GM18868 (cell line): ENCODE measurements at regions not wholly inside any gene's neighbourhood (a gene's known extent, or its start where the extent isn't known, plus 50 kb on each side); places are given as distances from the start of the nearest gene placed in this dataset.

Source experiments
- ATAC-seq: cut with Tn5 transposase; IDR thresholded peaks from one replicate; pipeline ENCODE4 v1.9.1; 2021; ENCODE audit warnings: mild to moderate bottlenecking, moderate library complexity; ENCODE audit not compliant: unreplicated experiment

DNA sequence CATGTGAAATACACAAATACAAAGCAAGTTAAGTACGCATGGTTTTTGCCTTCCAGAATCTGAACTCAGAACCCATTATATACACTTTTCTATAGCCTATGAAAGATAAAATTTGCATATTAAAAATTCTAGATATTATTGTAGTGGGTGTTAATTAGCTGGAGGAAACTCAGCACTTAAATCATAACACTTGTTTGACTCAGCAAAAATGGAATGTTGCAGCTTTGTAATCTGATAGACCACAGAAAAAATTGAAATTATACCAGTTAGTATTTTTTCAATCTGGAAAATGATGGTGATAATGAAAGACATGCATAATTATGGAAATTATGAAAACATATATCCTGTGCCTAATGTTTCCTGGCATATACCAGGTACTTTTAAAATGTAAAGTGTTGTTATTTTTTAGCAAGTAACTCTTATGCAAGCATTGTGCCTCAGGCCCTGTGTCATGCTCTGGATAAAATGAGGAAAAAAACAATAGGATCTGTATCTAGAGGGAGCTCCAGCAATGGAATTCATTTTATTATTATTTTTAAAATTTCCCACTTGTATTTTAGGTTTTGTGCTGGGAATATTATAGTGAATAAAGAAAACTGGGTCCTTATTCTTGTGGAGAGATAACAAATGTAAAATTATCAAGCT, 490.4 kb upstream of the SEMA3A start:
- no peak for ATAC-seq

- no peak for ATAC-seq
Observed at GRCh38 chr7:84682543-84682942, 488.0 kb upstream of the SEMA3A start.

DNA sequence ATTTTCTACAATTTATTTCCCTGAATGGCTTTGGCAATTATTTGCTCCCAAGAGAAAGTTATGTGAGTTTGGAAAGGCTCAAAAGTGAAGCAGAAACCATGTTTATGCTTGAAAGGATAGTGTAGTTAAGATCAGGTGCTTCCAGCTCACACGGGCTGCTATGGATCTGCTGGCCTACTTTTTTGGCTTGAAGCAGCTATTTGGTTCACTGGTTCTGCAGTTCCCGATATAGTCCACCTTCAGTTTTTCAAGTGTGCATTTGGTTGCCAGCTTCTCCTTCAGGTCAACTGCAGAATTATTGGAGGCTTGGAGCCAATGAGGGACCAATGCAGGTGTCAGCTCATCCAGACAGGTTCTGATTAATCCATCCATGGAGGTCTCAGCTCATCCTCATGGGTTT, 484.3 kb upstream of the SEMA3A start:
- ATAC-seq = no peak

GRCh38 chr7:84677117-84677732, 482.6 kb upstream of the SEMA3A start:
- ATAC-seq = no peak

DNA sequence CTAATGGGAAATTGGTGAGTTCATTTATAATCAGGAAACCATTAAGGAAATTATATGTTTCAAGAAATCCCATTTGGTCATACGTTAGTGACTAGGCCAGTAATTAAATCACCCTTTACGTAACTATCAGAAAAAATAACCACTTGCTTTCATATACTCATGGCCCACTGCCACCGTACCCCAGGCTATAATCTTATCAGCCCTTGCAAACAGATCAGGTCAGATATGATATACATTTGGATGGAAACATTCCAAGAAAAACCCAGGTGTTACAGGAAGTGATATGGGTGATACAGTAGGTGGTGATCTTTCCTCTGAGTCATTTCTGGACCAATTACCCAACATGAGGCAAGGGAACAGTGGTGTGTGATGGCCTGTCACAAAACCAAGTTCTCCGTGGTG, 481.0 kb upstream of the SEMA3A start:
- ATAC-seq = peak; percentile 70

- no peak for ATAC-seq
Observed at GRCh38 chr7:84674236-84674913, 479.8 kb upstream of the SEMA3A start.

GRCh38 chr7:84669177-84669732, 474.7 kb upstream of the SEMA3A start:
- ATAC-seq = no peak

- ATAC-seq = no peak
Observed at GRCh38 chr7:84668116-84668515, 473.5 kb upstream of the SEMA3A start.

- no peak for ATAC-seq
Observed at GRCh38 chr7:84666651-84667050, 472.1 kb upstream of the SEMA3A start.

DNA sequence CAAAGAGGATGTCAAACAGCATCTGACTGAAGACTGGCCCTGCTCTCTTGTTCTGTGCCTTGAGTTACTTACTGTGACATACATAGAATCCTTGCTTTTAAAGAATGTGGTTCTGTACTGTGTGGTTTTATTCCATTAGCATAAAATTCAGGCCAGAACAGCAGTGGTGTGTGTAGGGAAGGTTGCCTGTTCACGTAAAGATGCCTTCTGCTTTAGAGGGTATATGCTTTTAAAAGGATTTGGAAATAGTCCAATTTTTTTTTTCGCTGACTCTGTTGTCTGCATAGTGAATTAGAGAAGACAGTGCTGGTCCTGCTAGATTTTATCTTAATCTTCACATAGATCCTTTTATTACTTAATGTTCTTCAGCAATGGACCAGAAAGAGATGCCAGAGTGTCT, 470.8 kb upstream of the SEMA3A start:
- no peak for ATAC-seq

DNA sequence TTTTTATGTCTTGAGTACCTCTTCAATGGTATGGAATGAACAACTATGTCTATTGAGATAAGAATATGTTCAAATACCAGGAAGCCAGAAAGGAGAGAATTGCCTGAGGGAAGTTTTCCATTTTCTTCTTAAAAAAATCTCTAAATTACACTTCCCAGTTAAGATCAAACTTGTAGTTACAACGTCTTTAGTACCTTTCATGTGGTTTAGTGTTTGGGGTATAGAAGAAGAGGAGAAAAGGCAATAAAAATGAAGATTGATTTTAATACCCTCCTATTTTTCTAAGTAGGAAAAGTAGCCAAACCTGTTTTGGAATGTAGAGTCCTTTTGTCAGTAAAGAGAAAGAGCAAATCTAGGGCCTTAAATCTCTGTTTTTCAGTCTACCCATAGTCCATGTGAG, 470.0 kb upstream of the SEMA3A start:
- ATAC-seq = no peak

GRCh38 chr7:84663224-84663623, 468.6 kb upstream of the SEMA3A start:
- ATAC-seq = no peak

DNA sequence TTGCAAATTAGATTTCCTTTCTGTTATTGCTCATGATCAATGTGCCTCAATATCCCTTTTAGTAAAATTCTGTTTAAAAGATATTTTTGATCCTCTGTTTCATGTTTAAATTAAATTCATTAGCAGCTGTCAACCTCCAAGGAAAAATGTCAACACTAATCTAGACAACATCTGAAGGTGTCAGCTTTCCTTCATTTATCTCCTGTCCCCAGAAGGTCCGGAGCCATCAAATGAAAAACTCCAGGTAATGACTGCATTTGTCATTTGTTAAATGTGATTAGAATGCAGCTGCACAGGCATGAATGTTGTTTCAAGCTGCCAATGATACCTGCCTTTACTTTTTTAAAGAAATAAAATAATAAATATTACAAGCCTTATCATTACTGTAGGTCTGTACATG, 463.7 kb upstream of the SEMA3A start:
- no peak for ATAC-seq

GRCh38 chr7:84654273-84654672, 459.7 kb upstream of the SEMA3A start:
- no peak for ATAC-seq

DNA sequence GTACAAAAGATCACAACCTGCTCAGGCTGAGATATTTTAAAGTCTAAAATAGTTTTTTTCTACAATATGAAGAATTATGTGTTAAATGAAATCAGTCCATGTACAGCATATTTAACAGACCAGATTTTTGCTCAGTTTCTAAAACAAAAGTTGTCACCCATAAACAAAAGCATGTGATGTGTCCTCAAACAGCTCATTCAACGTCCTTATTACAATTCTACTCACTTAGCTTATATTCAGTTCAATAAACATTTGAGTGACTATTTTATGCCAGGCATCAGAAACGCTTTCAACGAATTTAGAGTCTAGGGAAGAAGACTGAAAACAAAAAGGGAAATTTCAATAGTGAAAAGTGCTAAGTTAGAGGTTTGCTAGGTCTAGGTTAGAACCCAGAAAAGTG, 457.3 kb upstream of the SEMA3A start:
- no peak for ATAC-seq

DNA sequence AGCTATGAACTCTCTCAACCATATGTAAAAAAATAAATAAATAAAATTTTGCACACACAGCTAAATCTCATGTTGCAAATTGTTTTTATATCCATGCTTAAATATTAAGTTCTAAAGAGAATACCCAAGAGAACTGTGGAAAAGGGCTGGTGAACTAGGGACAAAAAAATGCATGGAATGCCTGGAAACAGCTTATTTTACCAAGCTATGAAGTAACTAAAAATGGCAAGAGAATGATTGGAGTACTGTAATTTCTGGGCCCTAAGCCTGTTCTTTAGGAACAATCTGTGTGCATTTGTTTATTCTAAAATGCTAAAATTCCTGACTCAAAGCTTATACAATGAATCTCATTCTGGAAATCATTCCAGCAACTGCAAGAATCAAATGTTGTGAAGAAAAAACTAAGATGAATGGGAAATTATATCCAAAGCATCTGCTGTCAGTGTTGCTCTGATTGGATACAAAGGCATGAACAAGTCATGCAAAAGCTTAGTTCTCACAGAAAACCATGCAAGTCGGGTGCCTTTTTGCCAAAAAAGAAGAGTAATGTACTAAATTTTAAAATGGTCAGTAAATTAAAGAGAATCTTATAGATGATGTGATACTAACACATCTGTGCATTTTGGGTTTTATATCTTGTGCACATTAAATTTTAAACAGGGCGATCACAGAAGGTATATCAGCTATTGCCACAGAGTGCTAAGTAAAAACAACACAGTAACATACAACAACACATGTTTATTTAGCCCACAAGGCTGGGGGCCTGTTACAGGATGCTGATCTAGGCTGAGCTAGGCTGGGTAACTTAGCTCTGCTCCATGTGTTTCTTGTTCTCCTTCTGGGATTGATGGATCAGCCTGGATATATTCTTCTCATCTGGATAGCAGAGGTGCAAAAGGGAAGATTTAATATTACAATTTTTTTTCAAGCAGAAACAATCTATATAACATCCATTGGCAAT, 453.5 kb upstream of the SEMA3A start:
- ATAC-seq = no peak

DNA sequence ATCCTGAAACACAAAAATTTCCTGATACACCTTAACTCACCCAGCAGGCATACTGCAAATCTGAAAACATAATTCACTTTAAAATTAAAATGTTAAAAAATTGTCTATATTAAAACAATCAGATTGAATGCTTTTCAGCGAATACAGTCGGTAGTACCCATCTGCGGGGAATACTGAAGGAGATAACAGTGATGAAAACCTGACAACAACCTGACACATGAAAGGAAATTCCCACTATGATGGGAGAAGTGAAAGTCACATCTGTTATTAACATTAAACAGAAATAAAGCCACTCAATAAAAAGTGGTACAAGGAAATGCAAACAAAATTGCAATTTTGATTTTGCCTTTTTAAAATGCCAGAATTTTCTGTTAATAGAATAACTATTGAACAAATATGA, 448.0 kb upstream of the SEMA3A start:
- ATAC-seq = no peak

DNA sequence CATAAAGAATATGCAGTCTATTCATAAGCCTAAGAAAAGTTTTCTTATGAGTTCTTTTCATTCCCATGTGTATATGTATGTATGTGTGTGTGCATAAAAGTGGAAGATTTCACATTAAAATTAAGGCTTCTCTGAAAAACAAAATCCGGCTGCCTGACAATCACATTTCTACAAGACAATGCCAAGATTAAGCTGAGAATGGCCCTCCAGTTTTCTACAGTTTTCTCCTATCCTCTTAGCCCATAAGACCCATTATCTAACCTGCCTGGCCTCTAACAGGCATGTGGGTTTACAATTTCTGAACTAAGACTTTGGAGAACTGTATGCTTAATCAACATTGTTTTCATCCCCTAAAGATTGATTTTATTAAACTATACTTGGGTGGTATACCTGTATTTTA, 446.0 kb upstream of the SEMA3A start:
- no peak for ATAC-seq

DNA sequence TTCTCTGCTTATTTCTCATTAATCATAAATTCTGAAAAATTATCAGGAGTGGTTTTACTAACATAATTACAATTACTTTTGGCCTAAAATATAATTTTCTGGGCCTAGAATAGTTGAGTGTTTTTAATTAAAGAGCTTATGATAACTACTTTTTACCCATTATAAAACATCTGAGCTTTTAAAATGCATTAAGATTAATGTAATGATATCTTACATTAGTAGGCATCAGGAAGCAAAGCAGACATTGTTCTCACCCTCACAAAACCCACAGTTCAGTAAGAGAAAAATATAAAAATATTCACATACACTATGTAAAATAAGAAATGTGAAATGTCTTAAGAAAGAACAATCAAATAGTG, 443.7 kb upstream of the SEMA3A start:
- ATAC-seq = no peak

- no peak for ATAC-seq
Observed at GRCh38 chr7:84637568-84638338, 443.2 kb upstream of the SEMA3A start.
